Ishikawa (cell line): ENCODE measurements at regions not wholly inside any gene's neighbourhood (a gene's known extent, or its start where the extent isn't known, plus 50 kb on each side); places are given as distances from the start of the nearest gene placed in this dataset.

Experiments used
- CEBPB ChIP-seq: IDR thresholded peaks from 2 replicates; pipeline ENCODE4 v1.6.1; 2012
- CREB1 ChIP-seq: IDR thresholded peaks from 2 replicates; pipeline ENCODE4 v1.6.1; 2012; ENCODE audit warnings: low read depth
- EGR1 ChIP-seq: IDR thresholded peaks from 2 replicates; pipeline ENCODE4 v1.6.1; 2012
- EP300 ChIP-seq: IDR thresholded peaks from 2 replicates; pipeline ENCODE4 v1.6.1; 2012; ENCODE audit warnings: borderline replicate concordance
- MAX ChIP-seq: IDR thresholded peaks from 2 replicates; pipeline ENCODE4 v1.6.1; 2012
- NFIC ChIP-seq: IDR thresholded peaks from 2 replicates; pipeline ENCODE4 v1.6.1; 2012
- RAD21 ChIP-seq: IDR thresholded peaks from 2 replicates; pipeline ENCODE4 v1.6.1; 2012; ENCODE audit warnings: low read depth
- REST ChIP-seq: IDR thresholded peaks from 2 replicates; pipeline ENCODE4 v1.6.1; 2012; ENCODE audit warnings: low read depth, mild to moderate bottlenecking
- TAF1 ChIP-seq: IDR thresholded peaks from 2 replicates; pipeline ENCODE4 v1.6.1; 2012; ENCODE audit warnings: low read depth, mild to moderate bottlenecking
- TEAD4 ChIP-seq: IDR thresholded peaks from 2 replicates; pipeline ENCODE4 v1.6.1; 2012
- YY1 ChIP-seq: IDR thresholded peaks from 2 replicates; pipeline ENCODE4 v1.6.1; 2012; ENCODE audit warnings: low read depth

- no peak for TF ChIP-seq CREB1
- TF ChIP-seq RAD21 = no peak
- TF ChIP-seq MAX = no peak
- no peak for TF ChIP-seq YY1
- TF ChIP-seq TEAD4 = no peak
- TF ChIP-seq REST = no peak
- no peak for TF ChIP-seq EGR1
- TF ChIP-seq NFIC = no peak
- no peak for TF ChIP-seq TAF1
- TF ChIP-seq CEBPB = no peak
- TF ChIP-seq EP300 = no peak
Observed at GRCh38 chr2:129864719-129865118, 114.7 kb upstream of the RAB6C start.
